Uterus (tissue), 2 donors: ENCODE measurements at regions not wholly inside any gene's neighbourhood (a gene's known extent, or its start where the extent isn't known, plus 50 kb on each side); places are given as distances from the start of the nearest gene placed in this dataset.

Experiments
- POLR2A ChIP-seq, 2 donors: fragments of 450-650 bp; IDR thresholded peaks; one replicate each; pipeline ENCODE4 v1.6.1; 2016; ENCODE audit warnings: antibody characterized with exemption in 2 of 2, mild to moderate bottlenecking in 1 of 2, moderate library complexity in 1 of 2
- TF ChIP-seq, protein P1 (sequence below), 4 experiments: fragments of 200-600 bp in 2 of 4; fragments of 450-650 bp in 2 of 4; sonication (generic) in 2 of 4; IDR thresholded peaks; one replicate each; pipeline ENCODE4 v1.5.1; 2016 to 2019; ENCODE audit warnings: antibody characterized with exemption in 4 of 4, mild to moderate bottlenecking in 2 of 4, moderate library complexity in 1 of 4

DNA sequence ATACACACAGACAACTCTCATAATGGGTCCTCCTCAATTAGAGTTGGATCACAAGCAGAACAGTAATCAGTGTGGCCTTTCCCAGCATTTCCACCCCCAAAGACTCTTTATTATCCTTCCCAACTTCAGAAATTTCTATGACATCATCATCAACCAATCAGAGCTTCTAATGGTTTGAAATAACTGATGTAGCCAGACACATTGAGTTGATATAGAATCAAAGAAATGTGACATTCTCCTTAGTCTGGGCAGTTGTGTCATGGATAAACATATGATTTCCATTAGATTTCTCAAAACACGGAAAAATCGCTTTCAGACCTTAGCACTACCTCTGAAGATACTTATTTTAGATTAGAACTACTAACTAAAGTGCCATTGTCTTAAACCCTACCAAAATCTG is 75.7 kb upstream of the NFIB start:
- TF ChIP-seq, protein P1, sequence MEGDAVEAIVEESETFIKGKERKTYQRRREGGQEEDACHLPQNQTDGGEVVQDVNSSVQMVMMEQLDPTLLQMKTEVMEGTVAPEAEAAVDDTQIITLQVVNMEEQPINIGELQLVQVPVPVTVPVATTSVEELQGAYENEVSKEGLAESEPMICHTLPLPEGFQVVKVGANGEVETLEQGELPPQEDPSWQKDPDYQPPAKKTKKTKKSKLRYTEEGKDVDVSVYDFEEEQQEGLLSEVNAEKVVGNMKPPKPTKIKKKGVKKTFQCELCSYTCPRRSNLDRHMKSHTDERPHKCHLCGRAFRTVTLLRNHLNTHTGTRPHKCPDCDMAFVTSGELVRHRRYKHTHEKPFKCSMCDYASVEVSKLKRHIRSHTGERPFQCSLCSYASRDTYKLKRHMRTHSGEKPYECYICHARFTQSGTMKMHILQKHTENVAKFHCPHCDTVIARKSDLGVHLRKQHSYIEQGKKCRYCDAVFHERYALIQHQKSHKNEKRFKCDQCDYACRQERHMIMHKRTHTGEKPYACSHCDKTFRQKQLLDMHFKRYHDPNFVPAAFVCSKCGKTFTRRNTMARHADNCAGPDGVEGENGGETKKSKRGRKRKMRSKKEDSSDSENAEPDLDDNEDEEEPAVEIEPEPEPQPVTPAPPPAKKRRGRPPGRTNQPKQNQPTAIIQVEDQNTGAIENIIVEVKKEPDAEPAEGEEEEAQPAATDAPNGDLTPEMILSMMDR (IDR thresholded peaks at IDR 0.05) = no peak
- no peak for TF ChIP-seq POLR2A (IDR thresholded peaks at IDR 0.05)
